ENCODE measurements at regions not wholly inside any gene's neighbourhood (a gene's known extent, or its start where the extent isn't known, plus 50 kb on each side); places are given as distances from the start of the nearest gene placed in this dataset.

DNA sequence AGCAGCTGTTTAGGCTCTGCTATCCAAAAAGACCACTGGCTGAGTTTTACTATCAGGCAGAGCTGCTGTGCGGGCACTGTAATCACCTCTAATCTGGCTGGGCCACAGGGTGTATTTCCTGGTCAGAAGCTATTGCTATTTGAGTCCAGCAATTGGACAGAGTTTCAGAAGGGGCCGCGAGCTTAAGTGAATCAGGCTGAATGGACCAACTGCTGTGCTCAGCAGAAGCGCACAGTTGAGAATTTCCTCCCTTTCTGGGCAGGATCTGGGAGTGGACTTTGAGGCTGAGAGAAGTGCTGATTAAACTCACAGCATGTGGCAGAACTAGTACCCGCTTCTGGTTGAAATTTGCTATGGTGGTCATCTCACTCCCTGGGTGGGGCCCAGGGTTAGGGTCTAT lies 251.8 kb downstream of the INSIG2 start:
- POLR2A ChIA-PET = no interaction called here
- DNase-seq (ENCODE audit: low read depth, low spot score) = no peak
- TF ChIP-seq, protein P1, sequence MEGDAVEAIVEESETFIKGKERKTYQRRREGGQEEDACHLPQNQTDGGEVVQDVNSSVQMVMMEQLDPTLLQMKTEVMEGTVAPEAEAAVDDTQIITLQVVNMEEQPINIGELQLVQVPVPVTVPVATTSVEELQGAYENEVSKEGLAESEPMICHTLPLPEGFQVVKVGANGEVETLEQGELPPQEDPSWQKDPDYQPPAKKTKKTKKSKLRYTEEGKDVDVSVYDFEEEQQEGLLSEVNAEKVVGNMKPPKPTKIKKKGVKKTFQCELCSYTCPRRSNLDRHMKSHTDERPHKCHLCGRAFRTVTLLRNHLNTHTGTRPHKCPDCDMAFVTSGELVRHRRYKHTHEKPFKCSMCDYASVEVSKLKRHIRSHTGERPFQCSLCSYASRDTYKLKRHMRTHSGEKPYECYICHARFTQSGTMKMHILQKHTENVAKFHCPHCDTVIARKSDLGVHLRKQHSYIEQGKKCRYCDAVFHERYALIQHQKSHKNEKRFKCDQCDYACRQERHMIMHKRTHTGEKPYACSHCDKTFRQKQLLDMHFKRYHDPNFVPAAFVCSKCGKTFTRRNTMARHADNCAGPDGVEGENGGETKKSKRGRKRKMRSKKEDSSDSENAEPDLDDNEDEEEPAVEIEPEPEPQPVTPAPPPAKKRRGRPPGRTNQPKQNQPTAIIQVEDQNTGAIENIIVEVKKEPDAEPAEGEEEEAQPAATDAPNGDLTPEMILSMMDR (IDR thresholded peaks at IDR 0.05; ENCODE audit: insufficient read depth, low read length, missing control alignments) = no peak
- CTCF ChIA-PET = no interaction called here
- no peak overlapping the region for H3K4me3 ChIP-seq (ENCODE audit: low read depth, low read length)

DNA sequence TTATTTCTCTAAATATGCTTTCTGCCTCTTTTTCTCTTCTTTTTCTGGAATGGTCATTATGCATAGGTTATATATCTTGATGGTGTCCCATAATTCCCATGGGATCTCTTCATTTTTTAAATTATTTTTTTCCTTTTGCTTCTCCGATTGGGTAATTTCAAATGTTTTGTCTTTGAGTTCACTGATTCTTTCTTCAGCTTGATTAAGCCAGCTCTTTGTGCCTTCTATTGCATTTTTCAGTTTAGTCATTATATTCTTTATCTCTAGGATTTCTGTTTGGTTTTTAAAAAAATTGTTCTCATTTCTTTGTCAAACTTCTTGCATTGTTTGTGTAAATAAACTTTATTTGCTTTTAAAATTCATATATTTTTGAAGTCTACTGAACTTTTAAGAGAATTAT lies 251.1 kb downstream of the INSIG2 start:
- ChIA-PET POLR2A (no interaction called here), CTCF (no interaction called here)
- TF ChIP-seq, protein P1 (IDR thresholded peaks at IDR 0.05; ENCODE audit: insufficient read depth, low read length, missing control alignments) = no peak
- no peak overlapping the region for H3K4me3 ChIP-seq (ENCODE audit: low read depth, low read length)
- no peak for DNase-seq (ENCODE audit: low read depth, low spot score)

DNA sequence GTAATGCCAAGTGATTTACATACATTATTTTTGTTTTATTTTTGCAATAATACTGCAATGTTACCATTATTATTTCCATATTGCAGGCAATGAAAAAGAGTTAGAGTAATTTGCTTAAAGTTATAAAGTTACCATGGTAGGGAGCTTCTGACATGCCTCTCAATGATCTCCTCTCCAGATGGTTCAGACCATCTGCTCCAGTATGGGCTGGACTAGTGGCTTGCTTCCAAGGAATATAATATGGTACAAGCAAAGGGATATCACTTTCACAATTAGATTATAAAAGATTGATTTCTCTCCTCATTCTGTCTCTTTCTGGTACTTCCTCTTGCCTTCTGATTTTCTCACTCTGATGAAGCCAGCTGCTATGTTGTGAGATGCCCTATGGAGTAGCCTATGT lies 245.4 kb downstream of the INSIG2 start:
- no peak for DNase-seq (ENCODE audit: low read depth, low spot score)
- POLR2A ChIA-PET = no interaction called here
- TF ChIP-seq, protein P1 (IDR thresholded peaks at IDR 0.05; ENCODE audit: insufficient read depth, low read length, missing control alignments) = no peak
- no peak overlapping the region for H3K4me3 ChIP-seq (ENCODE audit: low read depth, low read length)
- CTCF ChIA-PET = interaction anchor here (1.5 kb wide), 1 partner anchor 112 kb away, joined by 4 read pairs; no protein-coding TSS in a partner anchor

DNA sequence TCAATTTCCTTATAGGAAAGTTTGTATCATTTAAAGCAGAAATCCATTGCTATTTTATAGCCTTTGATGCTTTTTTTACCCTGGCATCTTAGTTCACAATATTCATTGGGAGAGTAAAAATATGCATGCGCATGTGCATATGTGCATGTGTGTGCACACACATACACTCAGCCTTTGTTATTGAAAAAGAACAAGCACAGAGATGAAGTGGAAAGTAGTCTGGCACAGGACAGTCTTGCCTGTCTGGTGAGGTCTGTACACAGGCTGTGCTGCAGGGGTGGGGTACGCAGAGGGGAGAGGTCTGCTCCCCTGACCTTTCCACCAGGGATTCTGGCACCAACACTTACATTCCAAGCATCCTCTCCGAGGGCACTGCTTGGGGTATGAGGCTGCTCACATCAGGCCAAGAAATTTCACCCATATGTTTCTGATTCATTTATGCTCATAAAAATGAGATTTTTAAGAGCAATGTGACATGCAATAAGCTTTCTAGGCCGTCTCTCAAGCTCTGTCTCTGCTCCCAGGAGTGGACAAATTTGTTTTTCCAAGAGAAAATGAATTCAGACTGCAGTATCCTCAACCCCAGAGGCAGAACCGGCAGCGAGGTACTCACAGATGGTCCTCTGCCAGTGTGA lies 237.2 kb downstream of the INSIG2 start:
- no peak overlapping the region for H3K4me3 ChIP-seq (ENCODE audit: low read depth, low read length)
- POLR2A ChIA-PET = no interaction called here
- CTCF ChIA-PET = no interaction called here
- DNase-seq (ENCODE audit: low read depth, low spot score) = no peak
- TF ChIP-seq, protein P1 (IDR thresholded peaks at IDR 0.05; ENCODE audit: insufficient read depth, low read length, missing control alignments) = no peak

DNA sequence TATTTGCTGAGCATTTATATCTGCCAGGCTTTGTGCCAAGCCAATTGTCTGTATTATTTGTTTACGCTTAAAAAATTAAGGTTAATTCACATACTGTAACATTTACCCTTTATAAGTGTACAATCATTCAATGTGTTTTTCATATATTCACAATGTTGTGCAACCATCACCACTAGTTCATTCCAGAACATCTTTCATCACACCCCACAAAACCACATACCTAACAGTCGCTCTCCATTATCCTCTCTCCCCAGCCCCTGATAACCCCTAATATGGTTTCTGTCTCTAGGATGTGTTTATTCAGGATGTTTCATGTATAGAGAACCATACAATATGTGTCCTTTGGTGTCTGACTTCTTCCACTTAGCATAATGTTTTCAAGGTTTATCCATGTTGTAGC lies 234.1 kb downstream of the INSIG2 start:
- TF ChIP-seq, protein P1 (IDR thresholded peaks at IDR 0.05; ENCODE audit: insufficient read depth, low read length, missing control alignments) = no peak
- ChIA-PET POLR2A (no interaction called here), CTCF (no interaction called here)
- no peak for DNase-seq (ENCODE audit: low read depth, low spot score)
- no peak overlapping the region for H3K4me3 ChIP-seq (ENCODE audit: low read depth, low read length)

DNA sequence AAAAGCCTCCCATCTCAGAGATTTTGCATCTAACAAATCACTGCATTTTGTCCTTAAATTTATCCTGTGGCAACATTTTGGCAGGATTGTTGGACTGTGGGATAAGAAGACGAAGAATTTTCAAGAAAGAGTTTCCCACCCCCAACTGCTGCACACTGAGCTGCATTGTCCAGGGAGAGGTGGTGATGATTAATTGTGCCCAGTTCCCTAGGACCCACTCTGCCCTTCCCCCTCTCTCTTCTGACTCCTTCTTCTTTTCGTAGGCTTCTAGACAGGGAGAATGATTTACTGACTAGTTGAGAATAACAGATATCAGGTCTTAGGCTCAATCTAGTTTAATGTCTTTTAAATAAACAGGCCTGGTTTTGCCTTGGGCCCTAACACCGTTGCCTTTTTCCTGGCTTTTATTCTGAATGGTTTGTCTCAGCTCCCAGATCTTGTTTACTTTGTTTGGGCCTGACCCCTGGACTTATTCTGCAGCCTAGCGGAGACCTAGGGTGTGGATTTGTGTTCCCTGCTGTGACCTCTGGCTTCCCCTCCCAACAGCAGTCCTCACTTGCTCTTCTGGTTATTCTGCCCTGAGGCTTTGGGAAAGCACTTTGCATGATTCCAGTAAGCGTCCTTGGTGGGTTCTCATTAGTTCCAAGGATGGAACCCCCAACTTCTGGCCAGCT lies 233.3 kb downstream of the INSIG2 start:
- no peak for DNase-seq (ENCODE audit: low read depth, low spot score)
- POLR2A ChIA-PET = no interaction called here
- CTCF ChIA-PET = no interaction called here
- TF ChIP-seq, protein P1 (IDR thresholded peaks at IDR 0.05; ENCODE audit: insufficient read depth, low read length, missing control alignments) = no peak
- no peak overlapping the region for H3K4me3 ChIP-seq (ENCODE audit: low read depth, low read length)

Measured in AG04449 (cell line).